ENCODE measurements at regions not wholly inside any gene's neighbourhood (a gene's known extent, or its start where the extent isn't known, plus 50 kb on each side); places are given as distances from the start of the nearest gene placed in this dataset.

DNA sequence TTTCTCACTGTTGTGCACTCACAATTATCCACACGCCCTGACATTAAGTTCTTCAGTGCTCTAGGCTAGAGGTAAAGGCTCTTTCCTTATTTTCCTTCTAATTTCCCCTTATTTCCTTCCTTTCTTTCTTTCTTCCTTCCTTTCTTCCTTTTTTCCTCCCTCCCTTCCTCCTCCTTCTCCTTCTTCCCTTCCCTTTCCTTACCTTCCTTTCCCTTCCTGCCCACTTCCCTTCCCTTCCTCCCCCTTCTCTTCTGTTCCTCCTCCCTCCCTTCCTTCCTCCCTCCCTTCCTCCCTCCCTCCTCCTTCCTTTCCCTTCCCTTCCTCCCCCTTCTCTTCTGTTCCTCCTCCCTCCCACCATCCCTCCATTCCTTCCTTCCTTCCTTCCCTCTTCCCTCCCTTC, 317.0 kb upstream of the IRX1 start:
- no peak for DNase-seq (ENCODE audit: low spot score)

- DNase-seq (ENCODE audit: low spot score), result no peak
These were observed 317.9 kb upstream of the IRX1 start for GRCh38 chr5:3277590-3278196.

- no peak for DNase-seq (ENCODE audit: low spot score)
These were observed 318.7 kb upstream of the IRX1 start for GRCh38 chr5:3276896-3277295.

DNA sequence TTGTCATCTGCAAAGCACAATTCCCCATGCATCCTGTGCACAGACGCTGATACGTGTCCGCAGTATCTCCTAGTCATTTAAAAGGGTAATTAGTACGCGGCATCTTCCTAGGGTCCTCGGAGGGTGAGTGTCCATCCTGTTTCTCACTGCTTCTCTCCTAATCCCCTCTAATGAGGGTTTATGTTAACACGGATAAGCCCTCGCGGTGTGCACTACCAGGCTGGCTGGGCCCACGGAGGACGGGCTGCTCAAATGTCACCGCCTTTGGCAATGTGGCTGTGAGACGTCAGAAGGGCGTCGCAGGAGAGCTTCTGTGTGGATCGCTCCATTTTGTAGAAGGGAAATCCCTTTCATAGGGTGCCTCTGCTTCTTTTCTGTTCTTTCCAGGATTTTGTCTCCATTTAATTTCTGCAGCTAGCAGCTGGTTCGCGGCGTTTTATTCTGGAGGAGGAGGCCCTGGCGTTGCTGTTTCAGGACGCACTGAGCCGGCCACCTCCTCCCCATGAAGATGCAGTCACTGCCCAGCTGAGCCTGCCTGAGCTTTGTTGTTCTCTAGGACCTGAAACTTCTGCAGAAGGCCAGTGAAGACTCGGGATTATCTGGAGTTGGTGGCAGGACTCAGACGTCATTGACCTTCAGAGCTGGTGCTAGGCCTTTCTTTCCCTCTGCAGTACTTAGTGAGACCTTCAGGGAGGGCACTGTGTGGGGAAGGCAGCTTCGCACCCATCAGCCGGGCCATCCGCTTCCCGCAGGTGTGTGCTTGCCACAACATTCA, 326.1 kb upstream of the IRX1 start:
- DNase-seq (ENCODE audit: low spot score), result no peak

GRCh38 chr5:3268760-3269330, 326.8 kb upstream of the IRX1 start:
- no peak for DNase-seq (ENCODE audit: low spot score)

- no peak for DNase-seq (ENCODE audit: low spot score)
These were observed 328.8 kb upstream of the IRX1 start for GRCh38 chr5:3266861-3267260.

GRCh38 chr5:3265936-3266335, 329.7 kb upstream of the IRX1 start:
- DNase-seq (ENCODE audit: low spot score), result no peak

DNA sequence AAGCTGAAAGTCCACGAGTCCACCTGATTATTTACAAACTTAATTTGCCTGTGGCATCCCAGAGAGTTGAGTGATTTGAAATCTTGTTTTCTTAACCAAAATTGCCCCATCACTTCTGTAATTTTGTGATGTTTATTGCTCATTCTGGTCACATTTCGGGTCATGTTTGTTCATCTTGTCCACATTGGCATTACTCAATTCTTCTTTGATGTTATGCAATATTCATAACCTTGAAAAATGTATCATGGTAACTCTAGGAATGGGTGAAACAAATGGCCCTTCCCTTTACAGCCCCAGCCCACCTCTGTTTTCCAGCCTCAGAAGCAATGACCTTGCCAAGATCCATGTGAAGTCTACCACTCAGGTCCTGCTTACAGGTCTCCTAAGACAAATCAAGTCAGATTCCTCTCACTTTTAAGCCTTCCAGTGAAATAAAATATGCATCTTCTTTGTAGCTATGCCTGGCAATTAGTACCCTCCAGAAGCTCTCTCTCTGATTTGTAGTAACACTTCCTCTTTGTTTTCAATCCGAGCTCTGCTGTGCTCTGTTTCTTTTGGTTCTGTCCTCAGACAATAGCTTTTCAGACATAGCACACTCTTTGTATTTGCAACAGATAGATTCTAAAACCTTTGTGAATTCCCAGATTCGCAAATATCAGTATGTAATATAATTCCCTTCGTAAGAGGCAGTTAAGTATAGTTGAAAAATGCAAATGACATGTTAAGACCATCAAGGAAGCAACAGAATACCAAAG, 330.3 kb upstream of the IRX1 start:
- DNase-seq (ENCODE audit: low spot score), result peak; percentile 80

- DNase-seq (ENCODE audit: low spot score), result no peak
These were observed 333.2 kb upstream of the IRX1 start for GRCh38 chr5:3262451-3262850.

- no peak for DNase-seq (ENCODE audit: low spot score)
These were observed 334.6 kb upstream of the IRX1 start for GRCh38 chr5:3261081-3261480.

DNA sequence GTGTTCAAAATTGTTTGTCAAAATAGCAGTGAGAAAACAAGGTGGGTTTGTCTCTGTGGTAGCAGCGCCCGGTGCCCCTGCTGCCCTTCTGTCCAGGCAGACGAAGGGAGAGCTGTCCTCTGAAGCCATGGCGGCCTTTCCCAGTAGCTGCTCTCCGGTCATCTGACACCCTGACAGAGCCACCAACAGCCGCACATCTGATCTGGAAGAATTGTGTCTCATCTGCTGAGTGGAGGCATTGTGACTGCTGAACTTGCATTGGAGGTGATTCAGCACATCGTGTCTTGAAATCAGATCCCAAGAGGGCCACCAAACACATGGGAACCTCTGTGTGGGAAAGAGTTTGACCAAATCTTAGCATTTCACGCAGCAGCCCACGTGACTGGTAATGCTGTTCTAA, 337.6 kb upstream of the IRX1 start:
- peak; percentile 41 for DNase-seq (ENCODE audit: low spot score)

GRCh38 chr5:3252235-3252634, 343.4 kb upstream of the IRX1 start:
- DNase-seq (ENCODE audit: low spot score), result no peak

- no peak for DNase-seq (ENCODE audit: low spot score)
These were observed 343.8 kb upstream of the IRX1 start for GRCh38 chr5:3251784-3252183.

GRCh38 chr5:3249401-3249800, 346.2 kb upstream of the IRX1 start:
- no peak for DNase-seq (ENCODE audit: low spot score)

DNA sequence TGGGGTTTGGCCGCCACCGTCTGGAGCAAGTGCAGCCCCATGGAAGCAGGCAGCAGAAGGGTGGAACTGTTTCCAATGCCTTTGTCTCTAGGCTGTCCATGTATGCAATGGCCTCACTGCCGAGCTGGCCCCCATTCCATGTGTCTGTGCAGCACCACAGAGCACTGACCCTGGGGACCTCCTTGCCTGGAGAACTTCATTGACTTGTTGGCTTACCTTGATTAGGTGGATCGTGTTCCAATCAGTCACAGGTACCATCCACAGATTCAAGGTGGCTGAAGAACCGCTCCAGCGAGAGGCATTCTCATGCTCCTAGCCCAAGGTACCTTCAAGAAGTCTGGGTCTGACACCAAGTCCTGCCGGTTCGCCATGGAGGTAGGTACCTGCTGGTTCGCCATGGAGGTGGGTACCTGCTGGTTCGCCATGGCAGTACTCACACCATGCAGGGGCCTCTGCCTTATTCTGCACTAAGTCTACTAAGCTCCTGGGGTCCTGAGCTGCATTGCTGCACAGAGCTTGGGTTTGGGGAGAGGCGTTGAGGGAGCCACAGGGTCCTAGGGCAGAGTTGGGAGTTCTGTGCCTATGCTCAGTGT, 358.3 kb upstream of the IRX1 start:
- DNase-seq (ENCODE audit: low spot score), result no peak

DNA sequence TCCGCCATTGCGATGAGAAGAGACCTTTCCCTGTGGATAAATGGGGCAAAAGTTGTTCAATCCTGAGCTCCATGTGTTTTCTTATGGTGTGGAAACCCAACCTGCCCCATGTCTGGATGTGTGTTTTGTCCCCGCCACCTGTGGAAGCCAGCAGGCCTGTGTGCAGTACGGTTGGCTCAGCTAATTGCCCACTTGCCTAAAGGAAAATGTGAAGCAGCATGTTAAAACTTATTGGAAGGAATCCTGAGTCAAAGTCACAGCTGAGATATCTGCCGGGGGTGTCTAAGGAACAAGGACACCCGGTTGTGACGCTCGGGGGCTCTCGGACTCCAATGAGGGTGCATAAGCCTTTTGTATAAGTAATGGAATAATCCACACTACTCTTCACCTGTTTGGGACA, 361.1 kb upstream of the IRX1 start:
- no peak for DNase-seq (ENCODE audit: low spot score)

GRCh38 chr5:3230941-3231340, 364.7 kb upstream of the IRX1 start:
- no peak for DNase-seq (ENCODE audit: low spot score)

DNA sequence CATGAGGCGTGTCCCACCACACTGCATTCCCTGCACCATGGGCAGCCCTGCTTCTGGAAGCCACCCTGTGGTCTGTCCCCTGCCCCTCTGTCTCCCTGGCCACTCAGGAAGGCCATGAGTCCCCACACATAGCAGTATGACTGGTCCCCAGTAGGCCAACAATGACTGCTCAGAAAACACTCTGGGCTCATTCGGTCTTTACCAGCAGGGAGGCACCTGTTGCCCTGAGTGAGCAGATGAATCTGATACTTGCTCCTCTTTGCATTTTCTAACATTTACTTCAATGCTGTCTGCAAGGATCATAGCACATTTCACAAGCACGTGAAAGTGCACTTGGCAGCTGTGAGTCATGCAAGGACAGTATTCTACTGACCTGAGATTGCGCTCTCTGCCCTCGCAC, 365.4 kb upstream of the IRX1 start:
- DNase-seq (ENCODE audit: low spot score), result no peak

GRCh38 chr5:3226196-3226920, 369.3 kb upstream of the IRX1 start:
- DNase-seq (ENCODE audit: low spot score), result peak; percentile 78

DNA sequence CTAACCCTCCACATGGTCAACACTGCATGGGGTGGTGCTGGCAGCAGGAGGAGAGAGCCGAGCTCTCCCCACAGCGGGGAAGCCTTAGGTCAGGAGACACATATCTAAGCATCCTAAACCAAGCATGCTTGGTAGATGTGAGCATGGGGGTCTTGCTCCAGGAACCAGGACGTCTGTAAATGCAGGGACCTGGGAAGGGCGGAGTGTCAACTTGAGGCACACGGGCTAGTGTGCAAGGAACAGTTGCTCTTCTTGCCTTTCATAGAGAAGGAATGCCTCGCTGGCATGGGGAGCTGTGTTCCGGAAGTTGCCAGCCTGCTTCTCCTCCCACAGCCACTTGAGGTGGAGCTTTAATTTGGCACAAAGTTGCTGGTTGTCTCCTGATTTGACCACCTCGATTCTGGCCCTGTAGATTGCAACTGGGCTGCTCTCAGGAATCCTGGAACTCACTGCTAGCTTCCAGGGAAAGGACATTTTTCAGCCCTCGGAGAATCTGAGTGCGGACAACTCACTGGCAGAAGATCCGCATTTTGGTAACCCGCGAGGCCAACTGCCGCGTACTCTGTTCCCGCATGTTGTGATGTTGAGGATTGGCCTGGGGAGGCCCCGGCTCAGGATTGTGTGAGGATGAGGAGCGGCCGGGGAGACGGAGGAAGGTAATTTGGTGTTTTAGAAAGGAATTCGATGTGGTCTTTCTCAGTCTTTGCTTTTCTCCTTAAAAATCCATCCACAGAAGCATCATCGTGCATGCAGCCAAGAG, 370.3 kb upstream of the IRX1 start:
- no peak for DNase-seq (ENCODE audit: low spot score)

GRCh38 chr5:3222924-3223323, 372.7 kb upstream of the IRX1 start:
- DNase-seq (ENCODE audit: low spot score), result no peak
